GM12878 (cell line): ENCODE measurements at regions not wholly inside any gene's neighbourhood (a gene's known extent, or its start where the extent isn't known, plus 50 kb on each side); places are given as distances from the start of the nearest gene placed in this dataset.

Experiments used
- ATAC-seq: fragments of 200-7000 bp; cut with Tn5 transposase; 3 replicates; pipeline ENCODE4 v1.9.1; 2020; ENCODE audit warnings: mild to moderate bottlenecking, moderate library complexity
- BruUV-seq: library from RNA; stranded (reverse); fragments of 400-500 nt; replicated peaks from 2 replicates; lab custom pipeline; 2021; lab: Mats Ljungman, UMichigan
- CTCF ChIA-PET: fragments of 300-600 bp; sonication (Branson Sonifier 250); formaldehyde crosslinking; extraction: SDS; loops from one replicate; lab custom pipeline; 2021; ENCODE audit warnings: inconsistent platforms; lab: Yijun Ruan, JAX
- POLR2A ChIA-PET: fragments of 350-600 bp; formaldehyde crosslinking; extraction: SDS; loops from one replicate; lab custom pipeline; 2021; ENCODE audit warnings: inconsistent platforms; lab: Charles Lee
- RAD21 ChIA-PET: fragments of 300-600 bp; sonication (Branson Sonifier 250); formaldehyde crosslinking; loops from one replicate; lab custom pipeline; 2023; ENCODE audit warnings: antibody characterized with exemption; ENCODE audit not compliant: unreplicated experiment; lab: Charles Lee
- SMC1A ChIA-PET: fragments of 300-600 bp; sonication (Branson Sonifier 250); formaldehyde crosslinking; loops from one replicate; lab custom pipeline; 2023; ENCODE audit not compliant: unreplicated experiment, uncharacterized antibody; lab: Charles Lee
- DNase-seq: peaks from one replicate; pipeline ENCODE4 v3.0.0-alpha.2; 2011; ENCODE audit warnings: low read depth, low spot score
- FAIRE-seq: peaks from 3 replicates; lab custom pipeline; 2011; peaks lifted over from hg19 to GRCh38; lab: Jason Lieb, UNC
- H2AFZ ChIP-seq: 2 replicates; pipeline ENCODE4 v1.6.0; 2011; ENCODE audit warnings: low read depth, low read length, control low read depth; ENCODE audit not compliant: control insufficient read depth
- H3K27ac ChIP-seq: 2 replicates; pipeline ENCODE4 v1.5.1; 2011; ENCODE audit warnings: control low read depth; ENCODE audit not compliant: control insufficient read depth, insufficient read depth
- H3K27me3 ChIP-seq, 2 experiments: replicated peaks in 1 of 2; 2 replicates each; pipeline versions ENCODE4 v1.6.0 to v1.6.1; 2011; ENCODE audit warnings: low read length in 1 of 2; ENCODE audit not compliant: control insufficient read depth in 2 of 2, insufficient read depth in 2 of 2
- H3K36me3 ChIP-seq, 2 experiments: 2 replicates each; pipeline ENCODE4 v1.5.1; 2011; ENCODE audit warnings: low read length in 1 of 2; ENCODE audit not compliant: control insufficient read depth in 2 of 2, insufficient read depth in 2 of 2
- H3K4me1 ChIP-seq: 2 replicates; pipeline ENCODE4 v1.6.1; 2011; ENCODE audit warnings: mild to moderate bottlenecking, low read length, moderate library complexity, mixed read lengths; ENCODE audit not compliant: control insufficient read depth, insufficient read depth
- H3K4me2 ChIP-seq: 2 replicates; pipeline ENCODE4 v1.6.0; 2011; ENCODE audit warnings: control low read depth; ENCODE audit not compliant: control insufficient read depth, insufficient read depth
- H3K4me3 ChIP-seq: fragments of 200-600 bp; sonication (generic); 2 replicates; pipeline ENCODE4 v1.5.1; 2016
- H3K79me2 ChIP-seq: 2 replicates; pipeline ENCODE4 v1.6.0; 2011; ENCODE audit warnings: low read length; ENCODE audit not compliant: control insufficient read depth, insufficient read depth
- H3K9ac ChIP-seq: 2 replicates; pipeline ENCODE4 v1.8.0; 2011; ENCODE audit warnings: low read length, control low read depth, mixed read lengths; ENCODE audit not compliant: control insufficient read depth, insufficient read depth
- H3K9me3 ChIP-seq: replicated peaks from 3 replicates; pipeline ENCODE4 v1.5.1; 2011; ENCODE audit warnings: mild to moderate bottlenecking, low read length; ENCODE audit not compliant: control insufficient read depth, insufficient read depth
- H4K20me1 ChIP-seq: 2 replicates; pipeline ENCODE4 v1.6.0; 2011; ENCODE audit not compliant: control insufficient read depth, insufficient read depth
- DPF2 ChIP-seq: fragments of 450-650 bp; IDR thresholded peaks from 2 replicates; pipeline ENCODE4 v1.6.1; 2017; ENCODE audit warnings: mild to moderate bottlenecking
- EP300 ChIP-seq, 2 experiments: fragments of 150-350 bp in 1 of 2; IDR thresholded peaks; 2 replicates each; pipeline ENCODE4 v1.6.1; 2011 to 2012; ENCODE audit warnings: low read depth in 2 of 2, low read length in 2 of 2, borderline replicate concordance in 1 of 2, improper control_type of control experiment in 1 of 2, inconsistent platforms in 1 of 2; ENCODE audit not compliant: control insufficient read depth in 1 of 2
- JUND ChIP-seq: IDR thresholded peaks from 2 replicates; pipeline ENCODE4 v1.6.1; 2012; ENCODE audit warnings: low read depth, mild to moderate bottlenecking, low read length, improper control_type of control experiment, moderate library complexity
- MEF2B ChIP-seq: fragments of 450-650 bp; IDR thresholded peaks from 2 replicates; pipeline ENCODE4 v1.6.1; 2018; ENCODE audit warnings: mild to moderate bottlenecking, moderate library complexity; ENCODE audit not compliant: partially characterized antibody, poor library complexity, severe bottlenecking
- MYB ChIP-seq: fragments of 150-350 bp; IDR thresholded peaks from 2 replicates; pipeline ENCODE4 v1.6.1; 2014; ENCODE audit warnings: mild to moderate bottlenecking, low read depth, low read length, borderline replicate concordance
- RUNX3 ChIP-seq: IDR thresholded peaks from 2 replicates; pipeline ENCODE4 v1.6.1; 2012; ENCODE audit warnings: low read length, inconsistent platforms
- SMAD1 ChIP-seq: fragments of 450-650 bp; IDR thresholded peaks from 2 replicates; pipeline ENCODE4 v1.6.1; 2018; ENCODE audit warnings: mild to moderate bottlenecking, low read depth; ENCODE audit not compliant: partially characterized antibody
- WGBS: methylation state at CpG from one replicate; pipeline ENCODE4 v1.1.6; 2016; ENCODE audit warnings: low lambda C conversion rate; ENCODE audit not compliant: insufficient replicate concordance, insufficient coverage; ENCODE audit errors: missing lambda C conversion rate; 5-methylcytosine and 5-hydroxymethylcytosine counted together
- in situ Hi-C: fragments of 300-500 bp; cut with MboI; formaldehyde crosslinking; loops from 9 replicates; pipeline ENCODE4 v1.14.3; 2018; ENCODE audit warnings: mixed read lengths
- intact Hi-C: fragments of 100-400 bp; cut with micrococcal nuclease; formaldehyde crosslinking; loops from one replicate; pipeline ENCODE4 v1.14.2; 2022; ENCODE audit not compliant: unreplicated experiment
- TF ChIP-seq, protein P1 (sequence below): fragments of 450-650 bp; formaldehyde crosslinking; IDR thresholded peaks from 2 replicates; pipeline ENCODE4 v1.4.0; 2022; ENCODE audit warnings: mild to moderate bottlenecking, moderate library complexity
- TF ChIP-seq, protein P2 (sequence below): fragments of 150-350 bp; IDR thresholded peaks from 2 replicates; pipeline ENCODE4 v1.6.1; 2016; ENCODE audit warnings: low read depth, low read length

DNA sequence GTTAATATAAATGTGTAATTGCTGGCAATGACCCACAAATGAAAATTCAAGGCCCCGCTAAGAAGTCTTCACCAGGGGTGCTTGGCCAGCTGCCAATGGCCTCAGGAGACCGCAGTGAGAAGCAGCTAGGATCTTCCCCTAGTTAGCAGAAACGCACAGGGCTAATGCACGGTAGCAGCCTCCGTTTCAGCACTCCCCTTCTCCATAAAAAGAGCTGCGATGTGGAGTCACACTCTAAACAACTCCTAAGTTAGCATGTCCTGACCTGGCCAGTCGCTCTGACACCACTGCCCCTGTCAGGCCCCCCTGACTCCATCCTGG lies 139.0 kb downstream of the SEPTIN14 start:
- ATAC-seq = no peak
- Histone ChIP-seq H4K20me1 (no peaks in the 10 kb centered on the region), H3K9me3 (no peaks in the 10 kb centered on the region), H3K27ac (no peak overlapping the region), H2AFZ (no peak overlapping the region), H3K4me1 (no peaks in the 10 kb centered on the region), H3K4me2 (no peak overlapping the region), H3K9ac (no peak overlapping the region)
- no peak for DNase-seq
- SMC1A ChIA-PET = no interaction called here
- POLR2A ChIA-PET = no interaction called here
- in situ Hi-C loops (no loop called here), intact Hi-C loops (loop anchor here (5.0 kb wide), 1 partner anchor 81 kb away; no protein-coding TSS in a partner anchor)
- no TSS peak for BruUV-seq
- 11% methylated on average over 7 of the region's 7 CpGs for WGBS
- FAIRE-seq = no peak
- RAD21 ChIA-PET = no interaction called here
- TF ChIP-seq DPF2 (no peak), JUND (no peak), MEF2B (no peak), SMAD1 (no peak), MYB (no peak), RUNX3 (no peak), EP300 (IDR thresholded peaks at IDR 0.05; ENCODE audit: borderline replicate concordance in 1 of 2, control insufficient read depth in 1 of 2, low read depth in 2 of 2, low read length in 2 of 2) (no peak)
- TF ChIP-seq, protein P1, sequence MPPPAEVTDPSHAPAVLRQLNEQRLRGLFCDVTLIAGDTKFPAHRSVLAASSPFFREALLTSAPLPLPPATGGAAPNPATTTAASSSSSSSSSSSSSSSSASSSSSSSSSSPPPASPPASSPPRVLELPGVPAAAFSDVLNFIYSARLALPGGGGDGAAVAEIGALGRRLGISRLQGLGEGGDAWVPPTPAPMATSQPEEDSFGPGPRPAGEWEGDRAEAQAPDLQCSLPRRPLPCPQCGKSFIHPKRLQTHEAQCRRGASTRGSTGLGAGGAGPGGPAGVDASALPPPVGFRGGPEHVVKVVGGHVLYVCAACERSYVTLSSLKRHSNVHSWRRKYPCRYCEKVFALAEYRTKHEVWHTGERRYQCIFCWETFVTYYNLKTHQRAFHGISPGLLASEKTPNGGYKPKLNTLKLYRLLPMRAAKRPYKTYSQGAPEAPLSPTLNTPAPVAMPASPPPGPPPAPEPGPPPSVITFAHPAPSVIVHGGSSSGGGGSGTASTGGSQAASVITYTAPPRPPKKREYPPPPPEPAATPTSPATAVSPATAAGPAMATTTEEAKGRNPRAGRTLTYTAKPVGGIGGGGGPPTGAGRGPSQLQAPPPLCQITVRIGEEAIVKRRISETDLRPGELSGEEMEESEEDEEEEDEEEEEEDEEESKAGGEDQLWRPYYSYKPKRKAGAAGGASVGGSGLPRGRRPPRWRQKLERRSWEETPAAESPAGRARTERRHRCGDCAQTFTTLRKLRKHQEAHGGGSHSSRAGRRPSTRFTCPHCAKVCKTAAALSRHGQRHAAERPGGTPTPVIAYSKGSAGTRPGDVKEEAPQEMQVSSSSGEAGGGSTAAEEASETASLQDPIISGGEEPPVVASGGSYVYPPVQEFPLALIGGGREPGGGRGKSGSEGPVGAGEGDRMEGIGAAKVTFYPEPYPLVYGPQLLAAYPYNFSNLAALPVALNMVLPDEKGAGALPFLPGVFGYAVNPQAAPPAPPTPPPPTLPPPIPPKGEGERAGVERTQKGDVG = no peak
- TF ChIP-seq, protein P2, sequence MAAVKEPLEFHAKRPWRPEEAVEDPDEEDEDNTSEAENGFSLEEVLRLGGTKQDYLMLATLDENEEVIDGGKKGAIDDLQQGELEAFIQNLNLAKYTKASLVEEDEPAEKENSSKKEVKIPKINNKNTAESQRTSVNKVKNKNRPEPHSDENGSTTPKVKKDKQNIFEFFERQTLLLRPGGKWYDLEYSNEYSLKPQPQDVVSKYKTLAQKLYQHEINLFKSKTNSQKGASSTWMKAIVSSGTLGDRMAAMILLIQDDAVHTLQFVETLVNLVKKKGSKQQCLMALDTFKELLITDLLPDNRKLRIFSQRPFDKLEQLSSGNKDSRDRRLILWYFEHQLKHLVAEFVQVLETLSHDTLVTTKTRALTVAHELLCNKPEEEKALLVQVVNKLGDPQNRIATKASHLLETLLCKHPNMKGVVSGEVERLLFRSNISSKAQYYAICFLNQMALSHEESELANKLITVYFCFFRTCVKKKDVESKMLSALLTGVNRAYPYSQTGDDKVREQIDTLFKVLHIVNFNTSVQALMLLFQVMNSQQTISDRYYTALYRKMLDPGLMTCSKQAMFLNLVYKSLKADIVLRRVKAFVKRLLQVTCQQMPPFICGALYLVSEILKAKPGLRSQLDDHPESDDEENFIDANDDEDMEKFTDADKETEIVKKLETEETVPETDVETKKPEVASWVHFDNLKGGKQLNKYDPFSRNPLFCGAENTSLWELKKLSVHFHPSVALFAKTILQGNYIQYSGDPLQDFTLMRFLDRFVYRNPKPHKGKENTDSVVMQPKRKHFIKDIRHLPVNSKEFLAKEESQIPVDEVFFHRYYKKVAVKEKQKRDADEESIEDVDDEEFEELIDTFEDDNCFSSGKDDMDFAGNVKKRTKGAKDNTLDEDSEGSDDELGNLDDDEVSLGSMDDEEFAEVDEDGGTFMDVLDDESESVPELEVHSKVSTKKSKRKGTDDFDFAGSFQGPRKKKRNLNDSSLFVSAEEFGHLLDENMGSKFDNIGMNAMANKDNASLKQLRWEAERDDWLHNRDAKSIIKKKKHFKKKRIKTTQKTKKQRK = no peak
- TF ChIP-seq, all 136 proteins: peak for 0
- CTCF ChIA-PET = no interaction called here
- Histone ChIP-seq H3K36me3 (no peaks in the 10 kb centered on the region), H3K4me3 (no peak overlapping the region), H3K79me2 (no peaks in the 10 kb centered on the region), H3K27me3 (no peaks in the 10 kb centered on the region)
